ELR (cell line): ENCODE measurements at regions not wholly inside any gene's neighbourhood (a gene's known extent, or its start where the extent isn't known, plus 50 kb on each side); places are given as distances from the start of the nearest gene placed in this dataset.

Experiments
- DNase-seq: peaks from one replicate; pipeline ENCODE4 v3.0.0-alpha.2; 2015; ENCODE audit warnings: low read depth

DNA sequence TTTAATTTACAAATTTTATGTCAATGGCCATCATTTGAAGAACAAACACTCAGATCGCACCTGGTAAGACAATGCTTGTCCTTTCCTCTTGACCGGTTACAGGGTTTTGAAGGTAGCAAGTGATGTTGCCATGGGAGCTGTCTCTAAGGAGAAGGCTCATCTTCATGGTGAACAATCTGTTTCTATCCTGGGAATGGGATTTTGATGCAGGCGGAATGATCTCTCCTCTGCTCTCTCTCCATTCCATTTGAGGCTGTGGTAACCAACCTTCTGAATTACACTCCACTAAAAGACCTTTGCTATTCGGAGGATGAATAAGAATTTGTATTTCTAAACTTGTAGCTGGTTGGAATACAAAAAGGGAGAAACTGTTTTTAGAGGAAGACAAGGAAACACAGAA is 57.9 kb upstream of the SLC5A9 start:
- DNase-seq = no peak

DNA sequence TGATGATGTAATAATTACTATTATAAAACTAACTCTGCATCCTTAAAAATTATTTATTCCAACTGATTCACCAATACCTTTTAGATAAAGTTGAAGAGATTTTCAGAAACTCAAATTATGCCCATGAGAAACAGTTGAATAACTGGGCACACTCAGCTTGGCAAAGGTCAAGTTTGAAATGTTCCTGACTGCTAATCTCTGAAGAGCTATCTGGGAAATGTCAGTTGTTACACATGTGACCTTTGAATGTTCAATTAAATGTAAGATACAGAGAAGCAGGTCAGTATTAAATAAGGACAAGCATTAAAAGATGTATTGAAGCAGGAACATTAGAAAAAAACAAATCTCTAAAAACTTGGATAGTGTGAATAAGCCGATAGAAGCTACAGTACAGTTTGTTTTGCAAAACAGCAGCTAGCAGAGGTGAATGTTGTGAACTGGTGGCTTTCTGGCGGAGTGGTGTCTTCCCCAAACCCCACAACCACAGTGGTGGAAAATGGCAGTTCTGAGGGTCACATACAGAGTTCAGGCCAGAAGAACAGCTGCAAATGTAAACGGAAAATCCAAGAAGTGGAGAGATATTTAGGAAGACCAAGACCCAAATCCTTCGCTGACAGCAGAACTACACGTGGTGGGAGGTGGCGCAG is 61.9 kb upstream of the SLC5A9 start:
- no peak for DNase-seq

DNA sequence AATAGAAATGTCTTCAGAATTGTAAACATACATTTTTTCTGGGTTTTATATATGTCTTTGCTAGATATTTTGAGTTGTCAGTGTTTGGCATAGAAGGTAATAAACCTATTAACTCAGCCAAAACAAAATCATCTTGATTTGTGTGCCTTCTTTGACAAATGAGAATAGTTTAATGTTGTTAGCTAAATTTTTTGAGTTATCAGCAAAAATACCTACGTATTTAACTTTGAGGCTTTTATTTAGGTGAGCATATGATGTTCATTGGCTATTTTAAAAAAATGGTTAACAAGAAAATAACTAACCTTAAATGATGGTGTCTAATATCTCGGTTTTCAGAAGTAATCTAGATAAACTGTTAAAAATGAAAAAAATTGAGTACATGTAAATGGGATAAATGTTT is 83.2 kb upstream of the SLC5A9 start:
- no peak for DNase-seq

GRCh38 chr1:48127735-48128685 is 94.5 kb upstream of the SLC5A9 start:
- DNase-seq = no peak

- DNase-seq = no peak
Observed at GRCh38 chr1:48123647-48124046, 98.9 kb upstream of the SLC5A9 start.

- DNase-seq = no peak
Observed at GRCh38 chr1:48121955-48122354, 100.6 kb upstream of the SLC5A9 start.

DNA sequence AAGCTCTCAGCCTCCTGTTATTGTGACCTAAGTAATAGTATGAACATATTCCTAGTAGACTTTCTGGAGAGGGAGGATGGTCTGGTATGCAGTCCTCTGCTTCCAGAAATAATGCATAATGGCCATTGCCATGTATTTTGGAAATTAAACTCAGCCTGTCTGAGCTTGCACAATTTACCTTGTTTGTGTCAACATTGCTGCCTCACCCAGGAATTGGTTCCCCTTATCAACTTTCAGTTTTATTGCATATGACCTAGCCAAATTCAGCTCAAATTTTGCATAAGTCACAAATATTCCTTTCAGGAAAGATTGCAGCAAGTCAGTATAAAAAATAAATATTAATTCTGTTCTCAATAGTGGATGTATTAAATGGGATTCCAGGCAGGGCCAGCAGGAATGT is 101.9 kb upstream of the SLC5A9 start:
- no peak for DNase-seq

DNA sequence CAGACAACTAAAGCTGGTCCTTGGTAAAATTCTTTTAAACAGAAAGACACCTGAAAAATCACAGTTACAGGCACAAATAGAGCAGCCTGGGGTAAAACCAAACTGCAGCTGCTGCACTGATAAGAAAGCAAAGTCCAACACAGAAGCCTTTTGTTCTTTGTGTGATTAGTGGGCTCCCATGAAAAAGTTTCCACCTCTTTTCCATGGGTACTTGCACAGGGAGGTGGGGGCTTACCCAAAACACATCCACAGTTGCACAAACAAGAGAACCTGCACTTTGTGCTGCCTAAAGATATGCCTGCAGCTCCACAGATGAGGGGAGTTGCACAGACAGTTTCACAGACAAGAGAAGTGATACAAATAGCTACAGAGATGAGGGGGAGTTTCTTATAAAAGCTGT is 106.7 kb upstream of the SLC5A9 start:
- no peak for DNase-seq

DNA sequence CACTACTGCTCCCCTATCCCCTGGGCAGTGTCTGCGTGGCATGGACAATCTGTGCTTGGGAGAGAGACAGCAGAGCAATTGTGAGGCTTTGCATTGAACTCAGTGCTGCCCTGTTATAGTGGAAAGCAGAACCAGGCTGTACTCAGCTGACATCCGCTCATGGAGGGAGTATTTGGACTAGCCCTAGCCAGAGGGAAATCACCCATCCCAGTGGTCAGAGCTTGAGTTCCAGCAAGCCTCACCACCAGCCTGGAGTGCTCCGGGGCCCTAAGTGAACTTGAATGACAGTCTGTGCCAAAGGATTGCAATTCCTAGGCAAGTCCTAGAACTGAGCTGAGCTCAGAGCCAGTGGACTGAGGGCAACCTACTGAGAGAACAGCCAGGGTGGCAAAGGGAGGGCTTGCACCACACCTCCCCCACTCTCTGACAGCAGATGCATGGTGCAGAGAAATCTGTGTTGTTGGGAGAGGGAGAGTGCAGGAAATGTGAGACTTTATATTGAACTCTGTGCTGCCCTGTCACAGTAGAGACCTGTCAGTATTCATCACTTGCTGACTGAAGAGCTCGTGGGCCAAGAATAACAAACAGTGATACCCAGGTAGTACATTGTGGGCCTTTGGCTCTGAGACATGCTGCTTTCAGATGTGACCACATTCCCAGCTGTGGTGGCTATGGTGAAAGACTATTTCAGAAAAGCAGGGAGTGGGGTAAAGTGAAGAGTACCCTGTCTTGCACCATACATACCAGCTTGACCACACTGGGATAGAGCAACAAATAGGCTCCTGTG is 107.7 kb upstream of the SLC5A9 start:
- no peak for DNase-seq

- peak; percentile 33 for DNase-seq
Observed at GRCh38 chr1:48109390-48110013, 112.3 kb upstream of the TRABD2B start.

- DNase-seq = no peak
Observed at GRCh38 chr1:48107516-48107915, 110.3 kb upstream of the TRABD2B start.

GRCh38 chr1:48106049-48106448 is 108.9 kb upstream of the TRABD2B start:
- DNase-seq = no peak

DNA sequence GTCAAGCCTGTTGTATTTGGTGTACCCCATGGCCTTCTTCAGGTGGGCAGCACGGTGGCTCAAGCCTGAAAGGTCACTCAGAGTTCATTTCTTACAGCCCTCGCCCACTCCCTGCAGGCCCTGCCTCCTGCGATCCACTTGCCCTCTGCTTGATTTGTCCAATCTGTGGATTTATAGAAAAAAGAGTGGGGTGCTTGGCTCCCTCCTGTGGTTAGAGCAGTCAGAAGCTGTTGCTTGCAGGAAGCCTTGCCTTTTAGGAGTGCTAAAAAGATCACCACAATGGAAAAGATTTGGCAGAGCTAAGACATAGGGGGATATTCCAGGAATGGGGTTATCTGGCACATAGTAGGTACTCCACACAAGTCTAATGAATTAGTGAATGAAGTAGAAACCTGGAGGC is 108.0 kb upstream of the TRABD2B start:
- no peak for DNase-seq

- DNase-seq = no peak
Observed at GRCh38 chr1:48103495-48103894, 106.3 kb upstream of the TRABD2B start.

- DNase-seq = no peak
Observed at GRCh38 chr1:48102766-48103165, 105.6 kb upstream of the TRABD2B start.

DNA sequence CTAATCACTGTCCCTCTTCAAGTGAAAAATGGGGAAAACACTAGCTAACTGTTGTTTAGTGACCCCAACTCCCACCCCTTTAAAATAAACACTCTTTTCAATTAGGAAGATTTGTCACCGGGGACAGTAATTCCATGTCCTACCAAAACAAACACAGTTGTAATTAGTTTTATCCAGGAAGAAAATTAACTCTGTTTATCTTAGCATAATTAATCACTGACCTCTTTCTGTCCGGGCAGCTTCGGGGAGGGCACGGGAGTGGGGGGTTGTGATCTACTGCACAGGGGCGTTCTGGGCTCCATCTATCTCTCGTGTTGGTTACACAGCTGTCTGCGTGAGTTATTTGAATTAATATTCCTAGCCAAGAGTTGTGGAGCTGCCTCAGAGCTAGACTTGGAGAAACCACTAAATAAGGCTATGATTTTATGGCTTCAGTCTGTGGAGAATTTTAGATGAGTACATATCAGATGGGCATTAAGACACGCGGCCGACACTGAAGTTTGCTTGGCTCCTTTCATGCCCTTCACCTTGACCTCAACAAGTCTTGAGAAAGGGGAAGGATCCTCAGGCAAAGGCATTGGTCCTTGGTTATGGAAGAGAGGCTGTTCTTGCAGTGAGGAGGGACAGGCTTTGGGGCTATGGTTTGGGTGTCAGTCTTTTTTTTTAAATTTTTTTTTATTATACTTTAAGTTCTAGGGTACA is 102.0 kb upstream of the TRABD2B start:
- no peak for DNase-seq

DNA sequence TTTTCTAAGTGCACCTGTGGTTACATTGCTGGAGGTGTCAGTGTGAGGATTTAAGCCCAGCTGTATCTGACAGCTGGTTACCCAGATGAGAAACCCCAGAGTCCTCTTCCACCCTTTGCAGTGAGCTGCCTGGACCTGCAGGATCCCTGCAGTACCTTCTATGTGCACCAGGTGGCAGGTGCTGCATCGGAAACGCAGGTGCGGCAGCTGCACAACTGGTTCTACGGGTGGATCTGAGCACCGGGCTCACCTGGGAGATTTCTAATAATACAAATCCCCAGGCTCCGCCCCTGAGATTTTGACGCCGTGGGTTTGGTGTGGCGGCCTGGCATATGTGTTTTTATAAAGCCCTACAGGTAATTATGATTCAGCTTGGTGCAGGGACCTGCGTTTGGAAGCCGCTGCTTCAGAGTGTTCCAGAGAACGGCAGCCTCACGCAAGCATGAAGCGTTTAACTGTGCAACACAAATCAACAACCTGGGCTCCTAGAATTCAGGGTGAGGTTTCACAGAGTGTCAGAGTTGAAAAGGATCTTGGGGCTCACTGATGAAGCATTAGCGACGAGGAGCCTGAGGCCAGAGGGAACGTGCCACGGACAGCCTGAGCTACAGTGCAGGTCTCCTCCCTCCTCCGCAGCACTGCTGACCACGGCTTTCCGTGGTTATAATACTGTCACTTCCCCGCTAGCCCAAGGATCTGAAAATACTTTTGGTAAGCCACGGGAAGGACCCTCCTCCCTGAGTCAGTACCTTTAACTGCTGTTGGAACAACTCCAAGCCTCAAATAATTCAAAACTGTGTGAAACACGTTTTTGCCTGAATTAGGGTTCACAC is 96.7 kb upstream of the TRABD2B start:
- DNase-seq = peak; percentile 28

DNA sequence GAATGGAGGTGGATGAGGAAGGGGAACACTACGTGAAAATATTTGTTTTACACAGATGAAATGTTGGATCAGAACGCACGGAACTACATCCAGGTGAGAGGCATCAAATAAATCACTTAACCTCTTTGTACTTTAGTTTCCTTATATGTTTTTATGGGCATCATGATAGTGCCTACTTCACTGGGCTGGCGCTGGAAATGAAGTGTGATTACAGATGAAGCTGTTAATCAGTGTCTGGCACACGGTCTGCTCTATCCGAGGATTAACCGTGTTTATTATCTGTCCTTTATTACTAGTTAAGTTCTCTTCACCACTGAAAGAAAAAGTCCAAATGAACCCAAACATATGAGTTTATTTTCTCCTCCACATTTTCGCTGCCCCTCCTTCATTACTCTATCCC is 96.0 kb upstream of the TRABD2B start:
- DNase-seq = no peak

- DNase-seq = no peak
Observed at GRCh38 chr1:48092401-48092800, 95.2 kb upstream of the TRABD2B start.

- DNase-seq = no peak
Observed at GRCh38 chr1:48089356-48089891, 92.2 kb upstream of the TRABD2B start.
